ENCODE measurements at regions not wholly inside any gene's neighbourhood (a gene's known extent, or its start where the extent isn't known, plus 50 kb on each side); places are given as distances from the start of the nearest gene placed in this dataset.

- TF ChIP-seq CTCF (conservative IDR thresholded peaks at IDR 0.05) (no peak), ZFX (IDR thresholded peaks at IDR 0.05) (no peak)
Measured at GRCh38 chr10:55813451-55814170, 547.4 kb downstream of the ZWINT start.

Data from C4-2B (cell line).